ENCODE measurements at regions not wholly inside any gene's neighbourhood (a gene's known extent, or its start where the extent isn't known, plus 50 kb on each side); places are given as distances from the start of the nearest gene placed in this dataset.

GRCh38 chrX:38886112-38886511 lies 84.9 kb downstream of the MID1IP1 start:
- Histone ChIP-seq H3K27ac (no peak overlapping the region), H3K4me3 (no peak overlapping the region)
- no peak for TF ChIP-seq CTCF (IDR thresholded peaks at IDR 0.05)
- no peak for DNase-seq (ENCODE audit: low spot score)

GRCh38 chrX:38887222-38887621 lies 86.0 kb downstream of the MID1IP1 start:
- no peak for DNase-seq (ENCODE audit: low spot score)
- no peak overlapping the region for H3K4me3 ChIP-seq

GRCh38 chrX:38890326-38890725 lies 89.1 kb downstream of the MID1IP1 start:
- H3K27ac ChIP-seq: no peak overlapping the region
- no peak overlapping the region for H3K4me3 ChIP-seq
- DNase-seq (ENCODE audit: low spot score): no peak
- no peak for TF ChIP-seq CTCF (IDR thresholded peaks at IDR 0.05)

More at GRCh38 chrX:38887222-38887621, 86.0 kb downstream of the MID1IP1 start:
- H3K27ac ChIP-seq: no peak overlapping the region
- TF ChIP-seq CTCF (IDR thresholded peaks at IDR 0.05): no peak

GRCh38 chrX:38890963-38891362 lies 89.7 kb downstream of the MID1IP1 start:
- no peak overlapping the region for H3K27ac ChIP-seq
- TF ChIP-seq CTCF (IDR thresholded peaks at IDR 0.05): no peak
- H3K4me3 ChIP-seq: no peak overlapping the region
- DNase-seq (ENCODE audit: low spot score): no peak

- no peak for DNase-seq (ENCODE audit: low spot score)
- H3K27ac ChIP-seq: no peak overlapping the region
- no peak overlapping the region for H3K4me3 ChIP-seq
- no peak for TF ChIP-seq CTCF (IDR thresholded peaks at IDR 0.05)
Observed at GRCh38 chrX:38891641-38892413, 90.6 kb downstream of the MID1IP1 start.

- no peak for TF ChIP-seq CTCF (IDR thresholded peaks at IDR 0.05)
- DNase-seq (ENCODE audit: low spot score): no peak
- H3K4me3 ChIP-seq: no peak overlapping the region
- no peak overlapping the region for H3K27ac ChIP-seq
Observed at GRCh38 chrX:38893441-38893840, 92.2 kb downstream of the MID1IP1 start.

- DNase-seq (ENCODE audit: low spot score): no peak
- H3K27ac ChIP-seq: no peak overlapping the region
- no peak for TF ChIP-seq CTCF (IDR thresholded peaks at IDR 0.05)
- no peak overlapping the region for H3K4me3 ChIP-seq
Observed at GRCh38 chrX:38895775-38896174, 94.5 kb downstream of the MID1IP1 start.

All from coronary artery (tissue), 2 donors.